ENCODE measurements at regions not wholly inside any gene's neighbourhood (a gene's known extent, or its start where the extent isn't known, plus 50 kb on each side); places are given as distances from the start of the nearest gene placed in this dataset.

DNA sequence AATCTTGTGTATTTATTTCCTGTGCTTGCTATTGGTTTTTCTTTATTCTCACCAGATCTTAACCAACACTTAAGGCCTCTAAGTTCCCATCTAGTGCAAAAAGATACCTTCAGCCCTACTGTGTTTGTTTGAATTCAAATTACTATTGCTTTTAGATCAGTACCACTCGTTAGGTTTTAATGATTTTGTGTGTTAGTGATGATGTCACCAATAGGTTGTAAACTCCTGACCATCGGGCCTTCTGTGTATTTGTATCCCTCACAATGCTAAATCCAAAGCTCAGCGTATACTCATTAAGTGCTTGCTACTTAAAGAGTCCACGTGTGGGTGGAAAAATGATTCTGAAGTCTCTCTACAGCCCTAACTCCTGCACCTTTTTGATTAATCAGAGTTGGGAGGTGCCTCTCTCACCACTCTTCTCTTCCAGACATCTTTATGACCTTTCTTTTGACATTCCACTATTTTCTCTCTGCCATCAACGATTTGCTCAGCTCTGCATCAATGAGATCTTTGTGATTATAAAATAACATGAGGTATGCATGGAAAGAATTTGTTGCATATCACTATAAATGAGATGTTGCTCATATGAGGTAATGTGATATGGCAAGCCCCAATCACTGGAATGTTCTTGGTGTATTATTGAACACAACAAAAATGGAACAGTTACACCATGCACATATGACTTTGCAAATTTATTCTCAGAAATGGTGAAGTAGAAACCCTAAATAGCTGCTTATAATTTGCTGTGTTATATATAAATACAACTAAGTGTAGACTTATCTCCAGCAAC lies 55.1 kb upstream of the LAMA2 start:
- no peak for DNase-seq (ENCODE audit: low spot score)

DNA sequence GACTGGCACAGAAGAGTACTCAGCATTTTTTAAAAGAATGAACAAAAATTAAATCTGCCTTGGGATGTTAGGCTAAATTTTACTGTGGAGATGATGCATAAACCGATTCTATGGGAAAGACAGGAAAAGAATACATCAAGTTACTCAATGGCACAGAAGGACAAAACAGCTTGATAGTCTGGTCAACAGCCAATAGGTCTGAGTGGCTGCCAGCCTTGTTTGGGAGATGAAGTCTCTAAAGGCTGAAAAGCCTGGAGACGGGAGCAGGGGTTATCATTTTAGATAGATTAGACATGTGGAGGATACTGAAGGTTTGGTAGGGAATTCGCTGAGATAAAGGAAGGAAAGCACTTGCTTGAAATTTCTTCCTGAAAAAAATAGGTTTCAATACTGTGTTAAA lies 56.3 kb upstream of the LAMA2 start:
- peak; percentile 9 for DNase-seq (ENCODE audit: low spot score)

- DNase-seq (ENCODE audit: low spot score) = no peak
Measured at GRCh38 chr6:128822271-128822670, 60.7 kb upstream of the LAMA2 start.

DNA sequence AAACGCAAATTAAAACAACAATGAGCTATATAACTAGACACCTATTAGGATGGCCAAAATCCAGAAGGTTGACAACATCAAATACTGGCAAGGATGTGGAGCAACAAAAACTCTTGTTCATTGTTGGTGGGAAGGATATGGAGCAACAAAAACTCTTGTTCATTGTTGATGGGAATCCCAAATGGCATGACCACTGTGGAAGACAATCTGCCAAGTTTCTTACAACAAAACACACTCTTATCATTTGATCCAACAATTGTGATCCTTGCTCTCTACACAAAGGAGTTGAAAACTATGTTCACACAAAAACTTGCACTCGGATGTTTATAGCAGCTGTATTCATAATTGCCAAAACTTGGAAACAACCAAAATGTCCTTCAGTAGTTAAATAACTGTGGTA lies 61.8 kb upstream of the LAMA2 start:
- DNase-seq (ENCODE audit: low spot score) = no peak

GRCh38 chr6:128808856-128809255 lies 74.1 kb upstream of the LAMA2 start:
- DNase-seq (ENCODE audit: low spot score) = no peak

DNA sequence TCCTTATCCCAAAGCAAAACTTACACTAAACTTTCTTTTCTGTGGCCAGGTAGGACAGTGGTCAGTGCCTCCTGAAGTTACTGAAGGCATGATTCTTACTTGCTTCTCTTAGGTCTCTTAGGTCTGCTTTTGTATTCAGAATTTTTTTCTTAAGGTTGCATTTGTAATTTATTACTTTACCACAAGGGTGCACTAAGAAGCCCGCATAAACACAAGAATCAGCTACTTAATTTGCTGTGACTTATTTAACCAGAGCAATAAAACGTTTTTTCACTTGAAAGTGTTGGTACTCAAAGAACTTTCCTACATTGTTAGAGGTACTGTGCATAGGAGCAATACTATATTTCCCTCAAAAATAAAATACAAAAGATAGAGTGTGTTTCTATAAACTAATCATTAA lies 75.4 kb upstream of the LAMA2 start:
- peak; percentile 5 for DNase-seq (ENCODE audit: low spot score)

DNA sequence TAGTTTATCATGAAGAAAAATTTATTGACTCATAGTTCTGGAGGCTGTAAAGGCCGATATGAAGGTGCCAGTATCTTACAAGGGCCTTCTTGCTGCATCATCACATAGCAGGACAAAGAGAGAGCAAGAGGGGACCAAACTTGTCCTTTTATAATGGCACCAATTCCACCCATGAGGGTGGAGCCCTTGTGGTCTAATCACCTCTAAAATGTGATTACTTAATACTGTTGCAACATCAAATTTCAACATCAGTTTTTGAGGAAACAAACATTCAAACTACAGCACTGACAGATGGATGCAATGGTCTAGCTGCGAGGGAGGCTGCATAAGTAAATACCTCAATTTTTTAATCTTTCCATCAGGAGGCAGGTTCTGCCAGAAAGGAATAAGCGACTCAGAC lies 76.7 kb upstream of the LAMA2 start:
- DNase-seq (ENCODE audit: low spot score) = no peak

GRCh38 chr6:128803911-128804310 lies 79.0 kb upstream of the LAMA2 start:
- DNase-seq (ENCODE audit: low spot score) = no peak

DNA sequence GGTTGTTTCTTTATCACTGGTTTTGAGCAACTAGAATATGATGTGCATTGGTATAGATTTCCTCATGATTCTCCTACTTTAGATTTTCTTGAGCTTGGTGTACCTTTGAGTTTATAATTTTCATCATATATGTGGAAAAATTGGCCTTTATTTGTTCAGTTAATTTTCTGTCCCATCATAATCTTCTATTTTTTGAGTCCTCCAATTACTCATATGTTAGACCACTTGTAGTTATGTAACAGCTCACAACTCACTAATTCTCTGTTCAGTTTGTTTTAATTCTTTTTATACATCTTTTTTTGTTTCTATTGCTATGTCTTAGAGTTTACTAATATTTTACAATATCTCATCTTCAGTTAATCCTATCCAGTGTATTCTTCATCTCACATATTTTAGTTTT lies 81.3 kb upstream of the LAMA2 start:
- DNase-seq (ENCODE audit: low spot score) = no peak

DNA sequence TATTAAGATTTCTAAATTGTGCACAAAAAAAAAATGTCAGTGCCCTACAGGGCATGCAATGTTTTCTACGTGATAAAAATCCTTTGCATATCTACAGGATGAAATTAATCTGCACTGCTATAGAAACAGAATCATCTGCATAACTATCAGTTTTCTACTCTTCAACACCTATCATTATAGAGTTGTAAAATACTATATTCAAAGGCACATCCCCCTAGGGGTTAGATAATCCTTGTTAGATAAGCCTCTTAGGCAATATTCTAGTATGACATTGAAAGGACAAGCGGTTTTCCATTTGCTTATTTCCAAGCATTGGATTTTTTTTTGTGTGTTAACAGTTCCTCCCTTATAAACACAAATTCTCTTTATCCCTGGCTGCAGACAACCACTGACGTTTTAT lies 98.7 kb upstream of the LAMA2 start:
- no peak for DNase-seq (ENCODE audit: low spot score)

DNA sequence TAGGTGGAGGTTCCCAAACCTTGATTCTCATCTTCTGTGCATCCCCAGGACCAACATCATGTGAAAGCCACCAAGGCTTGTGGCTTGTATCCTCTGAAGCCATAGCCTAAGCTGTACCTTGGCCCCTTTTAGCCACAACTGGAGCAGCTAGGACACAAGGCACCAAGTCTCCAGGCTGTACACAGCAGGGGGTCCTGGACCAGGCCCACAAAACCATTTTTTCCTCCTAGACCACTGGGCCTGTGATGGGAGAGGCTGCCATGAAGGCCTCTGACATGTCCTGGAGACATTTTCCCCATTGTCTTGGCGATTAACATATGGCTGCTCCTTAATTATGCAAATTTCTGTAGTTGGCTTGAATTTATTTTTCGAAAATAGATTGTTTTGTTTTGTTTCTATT lies 114.8 kb upstream of the LAMA2 start:
- no peak for DNase-seq (ENCODE audit: low spot score)

GRCh38 chr6:128767705-128768104 lies 115.2 kb upstream of the LAMA2 start:
- DNase-seq (ENCODE audit: low spot score) = no peak

GRCh38 chr6:128767150-128767549 lies 115.8 kb upstream of the LAMA2 start:
- DNase-seq (ENCODE audit: low spot score) = no peak

DNA sequence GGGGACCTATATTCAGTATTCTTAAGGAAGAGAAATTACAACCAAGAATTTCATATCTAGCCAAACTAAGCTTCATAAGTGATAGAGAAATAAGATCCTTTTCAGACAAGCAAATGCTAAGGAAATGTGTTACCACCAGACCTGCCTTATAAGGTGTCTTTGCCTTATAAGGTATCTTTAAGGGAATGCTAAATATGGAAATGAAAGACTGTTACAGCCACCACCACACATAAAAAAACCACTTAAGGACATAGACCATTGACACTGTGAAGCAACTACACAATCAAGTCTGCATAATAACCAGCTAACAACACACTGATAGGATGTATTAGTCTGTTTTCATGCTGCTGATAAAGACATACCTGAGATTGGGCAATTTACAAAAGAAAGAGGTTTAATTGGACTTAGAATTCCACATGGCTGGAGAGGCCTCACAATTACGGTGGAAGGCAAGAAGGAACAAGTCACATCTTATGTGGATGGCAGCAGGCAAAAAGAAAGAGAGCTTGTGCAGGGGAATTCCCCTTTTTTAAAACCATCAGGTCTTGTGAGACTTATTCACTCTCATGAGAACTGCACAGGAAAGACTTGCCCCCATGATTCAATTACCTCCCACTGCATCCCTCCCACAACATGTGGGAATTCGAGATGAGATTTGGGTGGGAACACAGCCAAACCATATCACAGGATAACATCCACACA lies 119.2 kb upstream of the LAMA2 start:
- DNase-seq (ENCODE audit: low spot score) = no peak

GRCh38 chr6:128759901-128760300 lies 123.0 kb upstream of the LAMA2 start:
- DNase-seq (ENCODE audit: low spot score) = no peak

- DNase-seq (ENCODE audit: low spot score) = no peak
Measured at GRCh38 chr6:128759447-128759846, 123.5 kb upstream of the LAMA2 start.

DNA sequence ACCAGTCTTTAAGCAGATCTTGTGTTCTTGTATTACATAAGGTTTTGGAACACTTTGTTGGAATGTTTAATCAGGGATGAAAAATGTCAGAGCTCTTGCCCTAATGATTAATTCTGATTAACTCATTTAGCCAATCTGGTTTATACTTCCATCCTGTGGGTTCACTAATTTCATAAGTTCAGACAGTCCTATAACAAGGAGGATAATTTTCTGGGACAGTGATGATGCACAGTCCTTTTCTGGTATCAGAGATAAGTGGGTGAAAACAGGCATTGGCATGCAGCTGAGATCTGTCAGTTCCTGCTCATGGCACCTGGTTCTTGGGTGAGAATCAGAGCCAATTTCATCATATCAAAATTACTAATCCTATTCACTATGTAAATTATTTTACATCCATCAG lies 125.0 kb upstream of the LAMA2 start:
- DNase-seq (ENCODE audit: low spot score) = no peak

- DNase-seq (ENCODE audit: low spot score) = no peak
Measured at GRCh38 chr6:128754658-128755256, 128.2 kb upstream of the LAMA2 start.

- DNase-seq (ENCODE audit: low spot score) = no peak
Measured at GRCh38 chr6:128743974-128744765, 138.8 kb upstream of the LAMA2 start.

- no peak for DNase-seq (ENCODE audit: low spot score)
Measured at GRCh38 chr6:128742900-128743299, 140.0 kb upstream of the LAMA2 start.

GRCh38 chr6:128740951-128741350 lies 142.0 kb upstream of the LAMA2 start:
- no peak for DNase-seq (ENCODE audit: low spot score)

DNA sequence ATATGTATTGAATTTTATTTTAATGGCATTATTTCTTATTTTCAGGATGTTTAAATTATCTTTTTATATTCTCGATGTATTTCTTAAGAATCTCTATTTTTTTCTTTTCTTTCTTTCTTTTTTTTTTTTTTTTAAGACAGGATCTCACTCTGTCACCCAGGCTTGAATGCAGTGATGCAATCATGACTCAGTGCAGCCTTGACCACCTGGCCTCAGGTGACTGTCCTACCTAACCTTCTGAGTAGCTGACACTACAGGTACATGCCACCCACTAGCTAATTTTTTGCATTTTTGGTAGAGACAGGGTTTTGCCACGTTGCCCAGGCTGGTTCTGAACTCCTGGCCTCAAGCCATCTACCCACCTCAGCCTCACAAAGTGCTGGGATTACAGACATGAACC lies 143.8 kb upstream of the LAMA2 start:
- DNase-seq (ENCODE audit: low spot score) = no peak

DNA sequence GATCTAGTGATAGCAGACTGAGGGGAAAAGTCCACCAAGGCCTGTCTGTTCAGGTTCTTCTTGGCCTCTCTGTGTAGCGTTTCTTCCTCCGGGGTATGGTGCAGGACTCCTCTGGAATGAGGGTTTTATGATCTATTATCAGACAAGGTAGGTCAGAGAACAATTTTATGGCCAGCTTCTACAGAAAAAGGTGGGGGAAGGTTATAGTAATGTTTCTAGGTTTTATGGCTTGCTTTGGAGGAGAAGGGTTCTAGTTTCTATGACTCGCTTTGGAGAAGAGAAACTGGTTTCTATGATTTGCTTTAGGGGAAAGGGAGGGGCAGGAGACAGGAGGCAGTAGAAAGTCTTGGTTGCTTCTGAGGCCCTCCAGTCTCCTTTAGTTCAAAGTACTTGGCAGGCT lies 144.8 kb upstream of the LAMA2 start:
- DNase-seq (ENCODE audit: low spot score) = no peak
